ENCODE measurements at regions not wholly inside any gene's neighbourhood (a gene's known extent, or its start where the extent isn't known, plus 50 kb on each side); places are given as distances from the start of the nearest gene placed in this dataset.
"Not testable (repeated sequence)": the region's sequence is repeated elsewhere in the genome, so short reads cannot be mapped to it uniquely, and the experiment has no call there.

DNA sequence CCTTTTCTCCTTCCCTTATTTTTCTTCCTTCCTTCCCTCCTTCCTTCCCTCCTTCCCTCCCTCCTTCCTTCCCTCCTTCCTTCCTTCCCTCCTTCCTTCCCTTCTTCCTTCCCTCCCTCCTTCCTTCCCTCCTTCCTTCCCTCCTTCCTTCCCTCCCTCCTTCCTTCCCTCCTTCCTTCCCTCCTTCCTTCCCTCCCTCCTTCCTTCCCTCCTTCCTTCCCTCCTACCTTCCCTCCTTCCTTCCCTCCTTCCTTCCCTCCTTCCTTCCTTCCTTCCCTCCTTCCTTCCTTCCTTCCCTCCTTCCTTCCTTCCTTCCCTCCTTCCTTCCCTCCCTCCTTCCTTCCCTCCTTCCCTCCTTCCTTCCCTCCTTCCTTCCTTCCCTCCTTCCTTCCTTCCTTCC, 459.6 kb downstream of the CDH11 start:
- not testable (repeated sequence) for H3K36me3 ChIP-seq (ENCODE audit: insufficient read depth, low read length); H3K27ac ChIP-seq (ENCODE audit: low read depth, low read length); H3K27me3 ChIP-seq (ENCODE audit: insufficient read depth, low read length); H3K4me1 ChIP-seq (ENCODE audit: control insufficient read depth, insufficient read depth, low read length, unreplicated experiment); H3K4me3 ChIP-seq (ENCODE audit: low read depth, low read length); H2AFZ ChIP-seq (ENCODE audit: low read length, unreplicated experiment); H3K79me2 ChIP-seq (ENCODE audit: control insufficient read depth, insufficient read depth, low read length, unreplicated experiment)

DNA sequence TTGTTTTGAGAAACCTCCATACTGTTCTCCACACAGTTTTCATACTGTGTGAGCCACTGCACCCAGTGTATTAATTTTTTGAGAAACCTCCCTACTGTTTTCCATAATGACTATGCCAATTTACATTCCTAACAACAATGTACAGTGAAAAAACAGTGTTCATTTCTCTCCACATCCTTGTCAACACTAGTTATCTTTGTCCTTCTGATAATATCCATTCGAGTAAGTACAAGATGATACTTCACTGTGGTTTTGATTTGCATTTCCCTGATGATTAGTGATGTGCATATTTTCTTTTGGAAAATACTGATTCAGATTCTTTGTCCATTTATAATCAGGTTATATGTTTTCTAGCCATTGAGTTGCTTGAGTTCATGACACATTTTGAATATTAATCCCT, 462.0 kb downstream of the CDH11 start:
- no peaks in the 10 kb centered on the region for H3K79me2 ChIP-seq (ENCODE audit: control insufficient read depth, insufficient read depth, low read length, unreplicated experiment)
- no peak overlapping the region for H2AFZ ChIP-seq (ENCODE audit: low read length, unreplicated experiment)
- H3K27ac ChIP-seq (ENCODE audit: low read depth, low read length) = no peak overlapping the region
- H3K27me3 ChIP-seq (ENCODE audit: insufficient read depth, low read length) = no peaks in the 10 kb centered on the region
- no peaks in the 10 kb centered on the region for H3K4me1 ChIP-seq (ENCODE audit: control insufficient read depth, insufficient read depth, low read length, unreplicated experiment)
- H3K4me3 ChIP-seq (ENCODE audit: low read depth, low read length) = no peak overlapping the region
- no peaks in the 10 kb centered on the region for H3K36me3 ChIP-seq (ENCODE audit: insufficient read depth, low read length)

DNA sequence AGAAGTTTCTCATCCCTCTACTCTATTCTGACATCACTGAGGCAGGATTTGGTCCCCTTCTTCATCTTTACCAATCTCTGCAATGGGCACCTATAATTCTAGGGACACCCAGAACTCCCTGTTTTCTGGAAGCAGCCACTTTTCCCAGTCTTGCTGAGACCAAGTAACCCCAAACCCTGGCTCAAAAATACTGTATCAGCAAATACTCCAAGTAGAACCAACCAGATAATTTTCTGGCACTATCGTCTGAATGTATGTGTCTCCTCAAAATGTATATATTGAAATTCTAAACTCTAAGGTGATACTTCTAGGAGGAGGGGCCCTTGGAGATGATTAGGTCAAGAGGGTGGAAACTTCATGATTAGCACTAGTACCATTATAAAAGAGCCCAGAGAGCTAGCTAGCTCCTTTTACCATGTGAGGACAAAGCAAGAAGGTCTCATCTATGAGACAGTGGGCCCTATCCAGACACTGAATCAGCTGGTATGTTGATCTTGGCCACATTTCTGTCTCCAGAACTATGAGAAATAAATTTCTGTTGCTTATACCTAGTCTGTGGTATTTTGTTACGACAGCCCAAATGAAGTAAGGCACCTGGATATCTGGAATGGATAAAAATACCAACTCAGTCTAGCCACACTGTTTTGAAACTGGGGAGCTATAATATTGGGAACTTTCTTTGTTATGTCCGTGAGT, 464.4 kb downstream of the CDH11 start:
- Histone ChIP-seq H3K27ac (ENCODE audit: low read depth, low read length) (no peak overlapping the region), H3K79me2 (ENCODE audit: control insufficient read depth, insufficient read depth, low read length, unreplicated experiment) (no peaks in the 10 kb centered on the region), H2AFZ (ENCODE audit: low read length, unreplicated experiment) (no peak overlapping the region), H3K36me3 (ENCODE audit: insufficient read depth, low read length) (no peaks in the 10 kb centered on the region), H3K4me3 (ENCODE audit: low read depth, low read length) (no peak overlapping the region), H3K27me3 (ENCODE audit: insufficient read depth, low read length) (no peaks in the 10 kb centered on the region), H3K4me1 (ENCODE audit: control insufficient read depth, insufficient read depth, low read length, unreplicated experiment) (peaks cover 5% of the 10 kb centered on the region)

DNA sequence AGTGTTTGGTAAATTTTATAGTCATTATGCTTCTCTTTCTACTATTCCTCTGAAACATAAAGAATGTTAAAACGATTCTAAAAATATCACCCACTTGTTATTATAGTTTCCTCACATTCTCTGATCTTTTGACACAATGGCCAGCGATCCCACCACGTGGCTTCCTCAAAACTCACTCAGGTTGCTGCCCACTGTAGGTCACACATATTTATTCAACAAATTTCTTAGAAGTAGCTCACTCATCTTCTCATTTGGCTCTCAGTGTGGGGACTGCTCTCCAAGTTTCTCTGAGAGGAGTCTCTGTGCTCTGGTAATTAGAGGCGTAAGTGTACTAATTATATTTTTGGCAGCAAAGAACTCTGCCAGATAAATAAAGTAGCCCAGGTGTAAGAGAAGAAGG, 465.4 kb downstream of the CDH11 start:
- Histone ChIP-seq H3K4me3 (ENCODE audit: low read depth, low read length) (no peak overlapping the region), H3K4me1 (ENCODE audit: control insufficient read depth, insufficient read depth, low read length, unreplicated experiment) (peaks cover 5% of the 10 kb centered on the region), H3K27me3 (ENCODE audit: insufficient read depth, low read length) (no peaks in the 10 kb centered on the region), H3K36me3 (ENCODE audit: insufficient read depth, low read length) (no peaks in the 10 kb centered on the region), H3K79me2 (ENCODE audit: control insufficient read depth, insufficient read depth, low read length, unreplicated experiment) (no peaks in the 10 kb centered on the region), H2AFZ (ENCODE audit: low read length, unreplicated experiment) (no peak overlapping the region), H3K27ac (ENCODE audit: low read depth, low read length) (no peak overlapping the region)

DNA sequence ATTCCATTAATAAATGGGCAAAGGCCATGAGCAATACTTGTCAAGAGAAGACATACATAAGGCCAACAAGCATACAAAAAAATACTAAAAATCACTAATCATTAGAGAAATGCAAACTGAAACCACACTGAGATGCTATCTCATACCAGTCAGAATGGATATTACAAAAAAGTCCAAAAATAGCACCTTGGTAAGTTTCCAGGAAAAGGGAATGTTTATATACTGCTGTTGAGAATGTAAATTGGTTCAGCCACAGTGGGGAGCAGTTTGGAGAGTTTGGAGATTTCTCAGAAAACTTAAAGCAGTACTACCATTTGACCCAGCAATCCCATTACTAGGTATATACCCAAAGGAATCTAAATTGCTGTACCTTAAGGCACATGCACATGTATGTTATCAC, 467.7 kb downstream of the CDH11 start:
- Histone ChIP-seq H3K27ac (ENCODE audit: low read depth, low read length) (no peak overlapping the region), H3K4me3 (ENCODE audit: low read depth, low read length) (no peak overlapping the region)

DNA sequence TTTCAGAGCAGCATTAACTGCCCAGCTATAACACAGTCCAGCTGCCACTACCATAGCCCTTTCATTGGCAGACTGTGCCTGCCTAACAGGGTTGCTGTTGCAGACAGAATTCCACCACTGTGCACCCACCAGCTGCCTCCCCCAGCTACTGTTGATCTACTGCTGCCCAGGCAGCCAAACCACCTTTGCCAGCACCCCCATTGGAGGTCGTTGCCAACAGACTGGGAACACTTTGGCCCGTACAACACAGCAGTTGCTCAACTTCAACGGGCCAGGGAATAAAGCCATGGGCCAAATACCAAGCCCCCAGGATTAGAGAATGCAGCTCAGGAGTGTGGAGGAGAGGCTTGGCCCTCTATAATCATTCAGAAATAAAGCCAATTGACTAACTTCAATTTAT, 473.6 kb downstream of the CDH11 start:
- Histone ChIP-seq H3K36me3 (ENCODE audit: insufficient read depth, low read length) (no peaks in the 10 kb centered on the region; the same call in 1 of the 2 replicates), H3K27ac (ENCODE audit: low read depth, low read length) (no peak overlapping the region), H3K79me2 (ENCODE audit: control insufficient read depth, insufficient read depth, low read length, unreplicated experiment) (no peaks in the 10 kb centered on the region), H3K27me3 (ENCODE audit: insufficient read depth, low read length) (no peaks in the 10 kb centered on the region), H3K4me3 (ENCODE audit: low read depth, low read length) (no peak overlapping the region), H2AFZ (ENCODE audit: low read length, unreplicated experiment) (no peak overlapping the region), H3K4me1 (ENCODE audit: control insufficient read depth, insufficient read depth, low read length, unreplicated experiment) (no peaks in the 10 kb centered on the region)

More for the DNA sequence above, 467.7 kb downstream of the CDH11 start:
- H3K27me3 ChIP-seq (ENCODE audit: insufficient read depth, low read length) = no peaks in the 10 kb centered on the region
- no peaks in the 10 kb centered on the region for H3K36me3 ChIP-seq (ENCODE audit: insufficient read depth, low read length)
- H3K4me1 ChIP-seq (ENCODE audit: control insufficient read depth, insufficient read depth, low read length, unreplicated experiment) = peaks cover 5% of the 10 kb centered on the region
- H2AFZ ChIP-seq (ENCODE audit: low read length, unreplicated experiment) = no peak overlapping the region
- no peaks in the 10 kb centered on the region for H3K79me2 ChIP-seq (ENCODE audit: control insufficient read depth, insufficient read depth, low read length, unreplicated experiment)

GRCh38 chr16:64641343-64641742, 480.5 kb downstream of the CDH11 start:
- Histone ChIP-seq H2AFZ (ENCODE audit: low read length, unreplicated experiment) (no peak overlapping the region), H3K27me3 (ENCODE audit: insufficient read depth, low read length) (no peaks in the 10 kb centered on the region), H3K79me2 (ENCODE audit: control insufficient read depth, insufficient read depth, low read length, unreplicated experiment) (no peaks in the 10 kb centered on the region), H3K36me3 (ENCODE audit: insufficient read depth, low read length) (no peaks in the 10 kb centered on the region; the same call in 1 of the 2 replicates), H3K4me3 (ENCODE audit: low read depth, low read length) (no peak overlapping the region), H3K4me1 (ENCODE audit: control insufficient read depth, insufficient read depth, low read length, unreplicated experiment) (no peaks in the 10 kb centered on the region), H3K27ac (ENCODE audit: low read depth, low read length) (no peak overlapping the region)

DNA sequence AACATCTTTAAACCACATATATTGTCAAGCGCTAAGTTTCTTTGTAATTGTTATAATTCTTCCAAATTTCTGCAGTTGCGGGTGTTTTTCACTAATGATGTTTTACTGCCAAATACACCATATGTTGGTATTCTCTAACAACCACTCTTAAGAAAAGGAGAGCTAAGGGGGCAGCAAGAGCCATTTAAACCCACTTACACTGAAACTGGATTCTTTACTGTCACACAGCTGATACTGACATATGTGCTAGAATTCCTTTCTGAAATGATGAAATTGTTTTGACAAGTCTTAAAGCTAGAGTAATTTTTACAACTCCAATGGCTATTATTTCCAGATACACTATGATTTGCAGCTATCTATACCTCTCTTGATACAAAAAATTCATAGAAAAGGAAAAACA, 483.1 kb downstream of the CDH11 start:
- Histone ChIP-seq H3K4me1 (ENCODE audit: control insufficient read depth, insufficient read depth, low read length, unreplicated experiment) (no peaks in the 10 kb centered on the region), H3K27ac (ENCODE audit: low read depth, low read length) (no peak overlapping the region), H3K36me3 (ENCODE audit: insufficient read depth, low read length) (no peaks in the 10 kb centered on the region), H3K4me3 (ENCODE audit: low read depth, low read length) (no peak overlapping the region), H3K27me3 (ENCODE audit: insufficient read depth, low read length) (no peaks in the 10 kb centered on the region), H2AFZ (ENCODE audit: low read length, unreplicated experiment) (no peak overlapping the region), H3K79me2 (ENCODE audit: control insufficient read depth, insufficient read depth, low read length, unreplicated experiment) (no peaks in the 10 kb centered on the region)

DNA sequence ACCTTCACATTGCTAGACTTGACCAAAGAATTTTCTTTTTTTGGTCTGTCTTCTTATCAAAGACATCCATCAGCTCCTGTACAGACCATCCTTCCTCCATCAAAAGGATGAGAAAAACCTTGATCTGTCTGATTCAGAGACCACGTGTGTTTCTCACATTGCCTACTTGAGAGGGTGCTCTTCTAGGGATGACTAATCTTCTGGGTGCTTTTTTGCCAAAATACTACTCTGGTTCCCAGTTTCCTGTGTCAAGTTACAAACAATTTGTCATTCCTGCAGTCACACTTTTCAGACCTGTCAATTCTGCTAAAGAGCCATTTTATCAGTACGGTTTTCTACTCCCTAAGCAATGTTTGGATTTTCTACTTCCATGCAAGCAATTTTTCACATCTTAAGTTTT, 492.2 kb downstream of the CDH11 start:
- Histone ChIP-seq H3K27me3 (ENCODE audit: insufficient read depth, low read length) (no peaks in the 10 kb centered on the region), H2AFZ (ENCODE audit: low read length, unreplicated experiment) (no peak overlapping the region), H3K79me2 (ENCODE audit: control insufficient read depth, insufficient read depth, low read length, unreplicated experiment) (no peaks in the 10 kb centered on the region), H3K27ac (ENCODE audit: low read depth, low read length) (no peak overlapping the region), H3K4me3 (ENCODE audit: low read depth, low read length) (no peak overlapping the region), H3K4me1 (ENCODE audit: control insufficient read depth, insufficient read depth, low read length, unreplicated experiment) (peaks cover 8% of the 10 kb centered on the region), H3K36me3 (ENCODE audit: insufficient read depth, low read length) (no peaks in the 10 kb centered on the region)

DNA sequence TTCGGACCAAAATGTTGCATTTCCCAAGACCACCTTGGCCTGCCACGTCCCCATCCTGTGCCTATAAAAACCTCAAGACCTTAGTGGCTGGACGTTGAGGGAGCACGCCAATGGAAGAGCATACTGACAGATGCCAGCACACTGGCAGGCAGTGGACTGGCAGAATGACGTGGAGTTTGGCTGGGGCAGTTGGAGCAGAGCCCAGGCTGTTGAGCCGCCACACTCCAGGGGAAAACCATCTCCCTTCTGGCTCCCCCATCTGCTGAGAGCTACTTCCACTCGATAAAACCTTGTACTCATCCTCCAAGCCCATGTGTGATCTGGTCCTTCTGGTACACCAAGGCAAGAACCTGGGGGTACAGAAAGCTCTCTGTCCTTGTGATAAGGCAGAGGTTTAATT, 494.1 kb downstream of the CDH11 start:
- H3K27ac ChIP-seq (ENCODE audit: low read depth, low read length) = no peak overlapping the region
- H3K27me3 ChIP-seq (ENCODE audit: insufficient read depth, low read length) = no peaks in the 10 kb centered on the region
- H3K4me3 ChIP-seq (ENCODE audit: low read depth, low read length) = no peak overlapping the region
- H3K4me1 ChIP-seq (ENCODE audit: control insufficient read depth, insufficient read depth, low read length, unreplicated experiment) = peaks cover 8% of the 10 kb centered on the region
- no peaks in the 10 kb centered on the region for H3K36me3 ChIP-seq (ENCODE audit: insufficient read depth, low read length)
- no peaks in the 10 kb centered on the region for H3K79me2 ChIP-seq (ENCODE audit: control insufficient read depth, insufficient read depth, low read length, unreplicated experiment)
- no peak overlapping the region for H2AFZ ChIP-seq (ENCODE audit: low read length, unreplicated experiment)

DNA sequence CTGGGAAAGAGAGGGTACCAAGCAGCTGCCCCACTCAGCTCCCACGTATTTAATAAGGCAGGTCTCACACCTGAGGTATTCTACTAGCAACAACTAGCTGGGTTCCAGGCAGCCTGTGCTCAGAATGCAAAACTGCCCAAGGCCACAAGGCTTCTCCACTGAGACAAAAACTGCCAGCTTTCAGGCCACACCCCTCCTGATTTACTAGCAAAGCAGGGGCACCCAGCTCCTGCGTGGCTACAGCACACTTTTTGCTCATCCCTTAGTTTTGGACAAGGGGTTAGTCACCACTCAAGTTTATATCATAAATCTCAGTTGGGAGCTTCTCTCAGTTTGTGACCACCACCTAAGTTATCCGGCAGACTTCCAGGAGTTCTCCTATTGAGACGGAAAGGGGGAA, 494.6 kb downstream of the CDH11 start:
- Histone ChIP-seq H2AFZ (ENCODE audit: low read length, unreplicated experiment) (no peak overlapping the region), H3K36me3 (ENCODE audit: insufficient read depth, low read length) (no peaks in the 10 kb centered on the region)

More for the DNA sequence above, 494.6 kb downstream of the CDH11 start:
- Histone ChIP-seq H3K27ac (ENCODE audit: low read depth, low read length) (no peak overlapping the region), H3K4me3 (ENCODE audit: low read depth, low read length) (no peak overlapping the region), H3K79me2 (ENCODE audit: control insufficient read depth, insufficient read depth, low read length, unreplicated experiment) (no peaks in the 10 kb centered on the region), H3K27me3 (ENCODE audit: insufficient read depth, low read length) (no peaks in the 10 kb centered on the region), H3K4me1 (ENCODE audit: control insufficient read depth, insufficient read depth, low read length, unreplicated experiment) (peaks cover 8% of the 10 kb centered on the region)

Data from ACC112 (cell line).